Neural cell (in vitro differentiated cells): ENCODE measurements at regions not wholly inside any gene's neighbourhood (a gene's known extent, or its start where the extent isn't known, plus 50 kb on each side); places are given as distances from the start of the nearest gene placed in this dataset.
A peak's percentile ranks its signal among the peaks of the same experiment; 100 is the strongest.

Source experiments
- CTCF ChIP-seq: fragments of 450-650 bp; IDR thresholded peaks from 2 replicates; pipeline ENCODE4 v1.5.1; 2014; ENCODE audit warnings: antibody characterized with exemption, mild to moderate bottlenecking, moderate library complexity; ENCODE audit not compliant: poor library complexity, severe bottlenecking
- EZH2 ChIP-seq: fragments of 200-600, 300-800 bp; shearing (Covaris generic), sonication (generic); IDR thresholded peaks from 2 replicates; pipeline ENCODE4 v1.6.1; 2014; ENCODE audit warnings: antibody characterized with exemption, low read length, borderline replicate concordance, mild to moderate bottlenecking; ENCODE audit not compliant: insufficient read depth, poor library complexity, severe bottlenecking
- POLR2AphosphoS5 ChIP-seq: IDR thresholded peaks from 2 replicates; pipeline ENCODE4 v1.6.1; 2012
- TAF1 ChIP-seq: IDR thresholded peaks from 2 replicates; pipeline ENCODE4 v1.6.1; 2012; ENCODE audit warnings: low read depth

GRCh38 chr9:12155401-12156134 lies 537.6 kb upstream of the TYRP1 start:
- TF ChIP-seq EZH2 (no peak), CTCF (no peak), TAF1 (no peak), POLR2AphosphoS5 (peak; percentile 77)
